ENCODE measurements at regions not wholly inside any gene's neighbourhood (a gene's known extent, or its start where the extent isn't known, plus 50 kb on each side); places are given as distances from the start of the nearest gene placed in this dataset.

DNA sequence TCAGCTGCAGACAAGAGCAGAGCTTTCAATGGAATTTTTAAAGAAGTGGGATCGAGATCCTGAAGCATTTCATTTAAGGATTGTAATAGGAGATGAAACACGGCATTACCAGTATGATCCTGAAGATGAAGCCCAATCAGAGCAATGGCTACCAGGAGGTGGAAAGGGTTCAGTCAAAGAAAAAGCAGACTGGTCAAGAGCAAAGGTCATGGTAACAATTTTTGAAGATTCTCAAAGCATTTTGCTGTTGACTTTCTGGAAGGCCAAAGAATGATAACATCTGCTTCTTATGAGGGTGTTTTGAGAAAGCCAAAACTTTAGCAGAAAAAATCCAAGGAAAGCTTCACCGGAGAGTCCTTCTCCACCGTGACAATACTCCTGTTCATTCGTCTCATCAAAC, 204.3 kb upstream of the EEA1 start:
- TF ChIP-seq CTCF (conservative IDR thresholded peaks at IDR 0.05) = no peak
- TF ChIP-seq EZH2 (IDR thresholded peaks at IDR 0.05; ENCODE audit: low read depth) = no peak
